Immature natural killer cell (primary cell): ENCODE measurements at regions not wholly inside any gene's neighbourhood (a gene's known extent, or its start where the extent isn't known, plus 50 kb on each side); places are given as distances from the start of the nearest gene placed in this dataset.

ENCODE experiments used
- DNase-seq, 3 donors: peaks; one replicate each; pipeline ENCODE4 v3.0.0; 2022; ENCODE audit warnings: mixed read lengths in 1 of 3
- H3K27ac Mint-ChIP-seq, 6 donors: one replicate each; pipeline ENCODE4 v1.8.0; 2020; ENCODE audit warnings: mixed read lengths in 6 of 6, mild to moderate bottlenecking in 5 of 6, inconsistent platforms in 4 of 6, moderate library complexity in 3 of 6
- H3K27me3 Mint-ChIP-seq, 3 donors: one replicate each; pipeline ENCODE4 v1.8.0; 2020 to 2021; ENCODE audit warnings: low read depth in 3 of 3, mild to moderate bottlenecking in 3 of 3, mixed read lengths in 3 of 3, moderate library complexity in 3 of 3, inconsistent platforms in 1 of 3
- H3K36me3 Mint-ChIP-seq, 3 donors: one replicate each; pipeline ENCODE4 v1.8.0; 2020; ENCODE audit warnings: mixed read lengths in 3 of 3, inconsistent platforms in 2 of 3, mild to moderate bottlenecking in 2 of 3
- H3K4me1 Mint-ChIP-seq, 2 donors: one replicate each; pipeline ENCODE4 v1.8.0; 2020; ENCODE audit warnings: inconsistent platforms in 2 of 2, mild to moderate bottlenecking in 2 of 2, mixed read lengths in 2 of 2, moderate library complexity in 1 of 2
- H3K4me3 Mint-ChIP-seq, 5 donors: one replicate each; pipeline ENCODE4 v1.8.0; 2020; ENCODE audit warnings: mild to moderate bottlenecking in 5 of 5, mixed read lengths in 5 of 5, inconsistent platforms in 3 of 5, moderate library complexity in 3 of 5
- H3K9me3 Mint-ChIP-seq, 6 donors: one replicate each; pipeline ENCODE4 v1.8.0; 2020; ENCODE audit warnings: mild to moderate bottlenecking in 6 of 6, mixed read lengths in 6 of 6, inconsistent platforms in 4 of 6, moderate library complexity in 3 of 6

GRCh38 chr14:61632807-61633206 is 62.5 kb upstream of the HIF1A start:
- H3K9me3 Mint-ChIP-seq = no peaks in the 10 kb centered on the region
- H3K27ac Mint-ChIP-seq = no peak overlapping the region
- no peak overlapping the region for H3K4me3 Mint-ChIP-seq
- H3K36me3 Mint-ChIP-seq = peaks cover 0 to 3% (median 0%) of the 10 kb centered on the region in 3 donors
- peaks cover 0 to 2% (median 0%) of the 10 kb centered on the region in 3 donors for H3K27me3 Mint-ChIP-seq
- DNase-seq = no peak
- no peaks in the 10 kb centered on the region for H3K4me1 Mint-ChIP-seq

- Mint-ChIP-seq H3K9me3 (no peaks in the 10 kb centered on the region), H3K27ac (peak overlapping the region in 1 of 6 donors; percentile 44), H3K36me3 (no peaks in the 10 kb centered on the region), H3K4me3 (no peak overlapping the region), H3K27me3 (peaks cover 0 to 2% (median 0%) of the 10 kb centered on the region in 3 donors), H3K4me1 (no peaks in the 10 kb centered on the region)
- DNase-seq = no peak
These were observed 59.0 kb upstream of the HIF1A start for GRCh38 chr14:61636291-61636690.

- Mint-ChIP-seq H3K27ac (no peak overlapping the region), H3K4me1 (no peaks in the 10 kb centered on the region), H3K4me3 (no peak overlapping the region), H3K9me3 (no peaks in the 10 kb centered on the region), H3K36me3 (no peaks in the 10 kb centered on the region), H3K27me3 (peaks cover 0 to 2% (median 0%) of the 10 kb centered on the region in 3 donors)
- DNase-seq = no peak
These were observed 58.5 kb upstream of the HIF1A start for GRCh38 chr14:61636779-61637178.

- peaks cover 0 to 2% (median 2%) of the 10 kb centered on the region in 3 donors for H3K27me3 Mint-ChIP-seq
These were observed 56.5 kb upstream of the HIF1A start for GRCh38 chr14:61638595-61639387.

GRCh38 chr14:61640158-61641136 is 54.9 kb upstream of the HIF1A start:
- Mint-ChIP-seq H3K27ac (peak overlapping the region in 1 of 6 donors; percentile 13), H3K4me3 (no peak overlapping the region), H3K9me3 (no peaks in the 10 kb centered on the region), H3K4me1 (no peaks in the 10 kb centered on the region), H3K36me3 (no peaks in the 10 kb centered on the region), H3K27me3 (peaks cover 0 to 2% (median 0%) of the 10 kb centered on the region in 3 donors)
- no peak for DNase-seq

More at GRCh38 chr14:61638595-61639387, 56.5 kb upstream of the HIF1A start:
- no peaks in the 10 kb centered on the region for H3K9me3 Mint-ChIP-seq
- H3K36me3 Mint-ChIP-seq = no peaks in the 10 kb centered on the region
- H3K4me3 Mint-ChIP-seq = no peak overlapping the region
- H3K27ac Mint-ChIP-seq = no peak overlapping the region
- no peaks in the 10 kb centered on the region for H3K4me1 Mint-ChIP-seq
- DNase-seq = no peak

- DNase-seq = no peak
- H3K9me3 Mint-ChIP-seq = no peaks in the 10 kb centered on the region
- H3K4me1 Mint-ChIP-seq = no peaks in the 10 kb centered on the region
- H3K27ac Mint-ChIP-seq = peak overlapping the region in 1 of 6 donors; percentile 20
- H3K36me3 Mint-ChIP-seq = no peaks in the 10 kb centered on the region
- no peak overlapping the region for H3K4me3 Mint-ChIP-seq
- peaks cover 0 to 2% (median 0%) of the 10 kb centered on the region in 3 donors for H3K27me3 Mint-ChIP-seq
These were observed 53.2 kb upstream of the HIF1A start for GRCh38 chr14:61641914-61642613.

- H3K27ac Mint-ChIP-seq = no peak overlapping the region
- no peak overlapping the region for H3K4me3 Mint-ChIP-seq
- DNase-seq = no peak
- no peaks in the 10 kb centered on the region for H3K9me3 Mint-ChIP-seq
- H3K36me3 Mint-ChIP-seq = no peaks in the 10 kb centered on the region
- no peaks in the 10 kb centered on the region for H3K4me1 Mint-ChIP-seq
- peaks cover 0 to 2% (median 0%) of the 10 kb centered on the region in 3 donors for H3K27me3 Mint-ChIP-seq
These were observed 52.7 kb upstream of the HIF1A start for GRCh38 chr14:61642614-61642982.

GRCh38 chr14:61643555-61643954 is 51.8 kb upstream of the HIF1A start:
- DNase-seq = no peak
- Mint-ChIP-seq H3K27ac (no peak overlapping the region), H3K9me3 (no peaks in the 10 kb centered on the region), H3K4me3 (no peak overlapping the region), H3K27me3 (peaks cover 0 to 2% (median 0%) of the 10 kb centered on the region in 3 donors), H3K36me3 (no peaks in the 10 kb centered on the region), H3K4me1 (no peaks in the 10 kb centered on the region)

- H3K9me3 Mint-ChIP-seq = no peaks in the 10 kb centered on the region
- H3K4me1 Mint-ChIP-seq = no peaks in the 10 kb centered on the region
- H3K36me3 Mint-ChIP-seq = no peaks in the 10 kb centered on the region
- no peak overlapping the region for H3K27ac Mint-ChIP-seq
- H3K27me3 Mint-ChIP-seq = peaks cover 0 to 2% (median 0%) of the 10 kb centered on the region in 3 donors
- DNase-seq = no peak
- no peak overlapping the region for H3K4me3 Mint-ChIP-seq
These were observed 51.1 kb upstream of the HIF1A start for GRCh38 chr14:61644175-61644574.

GRCh38 chr14:61644834-61645233 is 50.5 kb upstream of the HIF1A start:
- Mint-ChIP-seq H3K4me3 (no peak overlapping the region), H3K27ac (no peak overlapping the region), H3K27me3 (peaks cover 0 to 2% (median 0%) of the 10 kb centered on the region in 3 donors), H3K9me3 (no peaks in the 10 kb centered on the region), H3K4me1 (no peaks in the 10 kb centered on the region), H3K36me3 (no peaks in the 10 kb centered on the region)
- DNase-seq = no peak

GRCh38 chr14:61645247-61645646 is 50.1 kb upstream of the HIF1A start:
- Mint-ChIP-seq H3K4me1 (no peaks in the 10 kb centered on the region), H3K36me3 (no peaks in the 10 kb centered on the region), H3K27me3 (peaks cover 0 to 2% (median 0%) of the 10 kb centered on the region in 3 donors), H3K4me3 (no peak overlapping the region), H3K9me3 (no peaks in the 10 kb centered on the region), H3K27ac (no peak overlapping the region)
- DNase-seq = no peak
